ENCODE measurements at regions not wholly inside any gene's neighbourhood (a gene's known extent, or its start where the extent isn't known, plus 50 kb on each side); places are given as distances from the start of the nearest gene placed in this dataset.
"Not testable (repeated sequence)": the region's sequence is repeated elsewhere in the genome, so short reads cannot be mapped to it uniquely, and the experiment has no call there.

GRCh38 chr12:114868995-114869834, 185.2 kb upstream of the TBX3 start:
- DNase-seq = no peak

- DNase-seq = no peak
Measured at GRCh38 chr12:114866331-114866730, 182.4 kb upstream of the TBX3 start.

- DNase-seq = no peak
Measured at GRCh38 chr12:114864837-114865551, 181.0 kb upstream of the TBX3 start.

- DNase-seq = no peak
Measured at GRCh38 chr12:114863911-114864310, 179.9 kb upstream of the TBX3 start.

- DNase-seq = no peak
Measured at GRCh38 chr12:114860969-114861368, 177.0 kb upstream of the TBX3 start.

- no peak for DNase-seq
Measured at GRCh38 chr12:114858388-114859146, 174.6 kb upstream of the TBX3 start.

- DNase-seq = no peak
Measured at GRCh38 chr12:114855678-114856077, 171.7 kb upstream of the TBX3 start.

GRCh38 chr12:114852976-114853529, 169.1 kb upstream of the TBX3 start:
- no peak for DNase-seq

GRCh38 chr12:114851981-114852380, 168.0 kb upstream of the TBX3 start:
- DNase-seq = no peak

GRCh38 chr12:114850661-114851275, 166.8 kb upstream of the TBX3 start:
- DNase-seq = no peak

- no peak for DNase-seq
Measured at GRCh38 chr12:114848666-114849065, 164.7 kb upstream of the TBX3 start.

- no peak for DNase-seq
Measured at GRCh38 chr12:114847441-114848035, 163.6 kb upstream of the TBX3 start.

- DNase-seq = no peak
Measured at GRCh38 chr12:114846771-114847170, 162.8 kb upstream of the TBX3 start.

GRCh38 chr12:114841557-114842251, 157.7 kb upstream of the TBX3 start:
- no peak for DNase-seq

GRCh38 chr12:114838480-114838879, 154.5 kb upstream of the TBX3 start:
- DNase-seq = no peak

- no peak for DNase-seq
Measured at GRCh38 chr12:114836609-114837008, 152.6 kb upstream of the TBX3 start.

- no peak for DNase-seq
Measured at GRCh38 chr12:114835031-114835430, 151.1 kb upstream of the TBX3 start.

- no peak for DNase-seq
Measured at GRCh38 chr12:114834621-114835020, 150.6 kb upstream of the TBX3 start.

GRCh38 chr12:114829833-114830232, 145.9 kb upstream of the TBX3 start:
- DNase-seq = no peak

- DNase-seq = not testable (repeated sequence)
Measured at GRCh38 chr12:114829244-114829643, 145.3 kb upstream of the TBX3 start.

GRCh38 chr12:114827461-114827860, 143.5 kb upstream of the TBX3 start:
- DNase-seq = no peak

GRCh38 chr12:114826244-114826643, 142.3 kb upstream of the TBX3 start:
- DNase-seq = no peak

Data from NCI-H2227 treated with DMSO at 0.1 percent for 48 hours (cell line).